ENCODE measurements at regions not wholly inside any gene's neighbourhood (a gene's known extent, or its start where the extent isn't known, plus 50 kb on each side); places are given as distances from the start of the nearest gene placed in this dataset.

DNA sequence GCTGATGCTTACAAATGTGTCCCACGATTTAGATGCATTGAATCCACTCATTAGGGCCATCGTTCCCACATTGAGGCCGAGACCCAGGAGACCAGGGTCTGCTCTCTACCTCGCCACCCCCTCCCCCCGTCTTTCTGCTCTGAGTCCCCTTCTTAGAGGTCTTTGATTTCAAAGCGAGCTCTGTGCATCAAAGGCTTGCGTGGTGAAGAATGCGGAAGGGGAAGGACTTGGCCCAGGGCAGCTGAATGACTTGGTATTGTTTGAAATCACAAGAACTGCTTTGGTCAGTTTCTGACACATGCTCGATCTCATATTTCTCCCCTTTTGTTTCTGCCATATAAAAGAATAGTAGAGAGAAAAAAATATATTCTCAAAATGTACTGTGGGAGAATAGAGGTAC is 78.3 kb upstream of the IRX1 start:
- no peak for TF ChIP-seq EZH2 (IDR thresholded peaks at IDR 0.05; ENCODE audit: low read length, missing control alignments)
- TF ChIP-seq, protein P1, sequence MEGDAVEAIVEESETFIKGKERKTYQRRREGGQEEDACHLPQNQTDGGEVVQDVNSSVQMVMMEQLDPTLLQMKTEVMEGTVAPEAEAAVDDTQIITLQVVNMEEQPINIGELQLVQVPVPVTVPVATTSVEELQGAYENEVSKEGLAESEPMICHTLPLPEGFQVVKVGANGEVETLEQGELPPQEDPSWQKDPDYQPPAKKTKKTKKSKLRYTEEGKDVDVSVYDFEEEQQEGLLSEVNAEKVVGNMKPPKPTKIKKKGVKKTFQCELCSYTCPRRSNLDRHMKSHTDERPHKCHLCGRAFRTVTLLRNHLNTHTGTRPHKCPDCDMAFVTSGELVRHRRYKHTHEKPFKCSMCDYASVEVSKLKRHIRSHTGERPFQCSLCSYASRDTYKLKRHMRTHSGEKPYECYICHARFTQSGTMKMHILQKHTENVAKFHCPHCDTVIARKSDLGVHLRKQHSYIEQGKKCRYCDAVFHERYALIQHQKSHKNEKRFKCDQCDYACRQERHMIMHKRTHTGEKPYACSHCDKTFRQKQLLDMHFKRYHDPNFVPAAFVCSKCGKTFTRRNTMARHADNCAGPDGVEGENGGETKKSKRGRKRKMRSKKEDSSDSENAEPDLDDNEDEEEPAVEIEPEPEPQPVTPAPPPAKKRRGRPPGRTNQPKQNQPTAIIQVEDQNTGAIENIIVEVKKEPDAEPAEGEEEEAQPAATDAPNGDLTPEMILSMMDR (conservative IDR thresholded peaks at IDR 0.05 in 1 of 2, IDR thresholded peaks at IDR 0.05 in 1 of 2; ENCODE audit: low read depth in 1 of 2, low read length in 2 of 2): no peak
